Loucy (cell line): ENCODE measurements at regions not wholly inside any gene's neighbourhood (a gene's known extent, or its start where the extent isn't known, plus 50 kb on each side); places are given as distances from the start of the nearest gene placed in this dataset.

Source experiments
- CTCF ChIP-seq: fragments of 200-600 bp; sonication (generic); conservative IDR thresholded peaks from 2 replicates; pipeline ENCODE4 v1.5.1; 2014; ENCODE audit warnings: mild to moderate bottlenecking, antibody characterized with exemption, low read length
- EZH2phosphoT487 ChIP-seq: fragments of 200-600 bp; IDR thresholded peaks from 2 replicates; pipeline ENCODE4 v1.6.1; 2018; ENCODE audit warnings: antibody characterized with exemption, mild to moderate bottlenecking, moderate library complexity, borderline replicate concordance

GRCh38 chr4:125022855-125023501 lies 291.8 kb upstream of the FAT4 start:
- no peak for TF ChIP-seq CTCF
- no peak for TF ChIP-seq EZH2phosphoT487
